SK-N-MC (cell line): ENCODE measurements at regions not wholly inside any gene's neighbourhood (a gene's known extent, or its start where the extent isn't known, plus 50 kb on each side); places are given as distances from the start of the nearest gene placed in this dataset.

ENCODE experiments used
- EZH2 ChIP-seq: fragments of 200-600 bp; sonication (generic); IDR thresholded peaks from one replicate; pipeline ENCODE4 v1.6.1; 2017; ENCODE audit warnings: antibody characterized with exemption
- FOXP2 ChIP-seq: optimal IDR thresholded peaks from 2 replicates; pipeline ENCODE3; 2011; ENCODE audit warnings: mild to moderate bottlenecking, moderate library complexity; ENCODE audit not compliant: insufficient read depth; ENCODE audit errors: extremely low read length, control extremely low read depth

- TF ChIP-seq EZH2 (no peak), FOXP2 (no peak)
These were observed 539.2 kb downstream of the ETS1 start for GRCh38 chr11:128048121-128048520.
